HT-29 (cell line): ENCODE measurements at regions not wholly inside any gene's neighbourhood (a gene's known extent, or its start where the extent isn't known, plus 50 kb on each side); places are given as distances from the start of the nearest gene placed in this dataset.
"Not testable (repeated sequence)": the region's sequence is repeated elsewhere in the genome, so short reads cannot be mapped to it uniquely, and the experiment has no call there.

ENCODE experiments used
- DNase-seq: peaks from one replicate; pipeline ENCODE4 v3.0.0-alpha.2; 2015; ENCODE audit warnings: low spot score

DNA sequence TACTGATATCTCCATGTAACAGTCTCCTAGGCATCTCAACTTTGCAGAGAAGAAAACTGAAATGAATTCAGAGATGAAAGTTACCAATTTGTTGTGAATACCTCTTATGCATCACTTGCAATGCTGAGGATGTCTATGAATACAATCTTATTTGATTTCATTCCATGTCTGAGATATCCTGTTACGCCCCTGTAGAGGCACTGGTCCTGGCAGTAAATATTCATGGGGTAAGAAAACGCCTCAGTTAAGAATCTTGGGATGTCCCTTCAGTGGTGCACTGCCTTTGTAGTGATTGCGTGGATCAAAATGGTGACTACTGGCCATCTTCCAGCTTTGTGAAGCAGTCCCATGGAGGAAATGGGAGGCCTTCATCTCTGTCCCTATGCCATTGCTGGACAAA, 229.1 kb upstream of the C9orf72 start:
- DNase-seq: no peak

DNA sequence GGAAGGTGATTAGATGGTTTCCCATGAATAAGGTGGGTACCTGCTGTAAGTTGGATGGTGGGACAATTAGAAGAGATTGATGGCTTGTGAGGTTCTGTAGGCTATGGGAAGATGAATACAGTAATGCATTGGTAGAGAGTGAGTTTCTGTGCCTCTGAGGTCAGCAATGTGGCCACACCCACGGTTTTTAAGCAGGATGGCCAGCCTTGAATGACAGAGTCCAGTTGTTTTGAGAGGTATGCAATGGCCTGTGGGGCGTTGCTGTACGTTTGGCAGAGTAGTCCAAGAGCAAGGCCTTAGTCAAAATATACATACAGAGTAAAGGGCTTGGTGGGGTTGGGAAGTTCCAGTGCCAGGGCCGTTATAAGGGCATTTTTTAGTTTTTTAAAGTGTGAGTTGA, 235.6 kb upstream of the C9orf72 start:
- no peak for DNase-seq

DNA sequence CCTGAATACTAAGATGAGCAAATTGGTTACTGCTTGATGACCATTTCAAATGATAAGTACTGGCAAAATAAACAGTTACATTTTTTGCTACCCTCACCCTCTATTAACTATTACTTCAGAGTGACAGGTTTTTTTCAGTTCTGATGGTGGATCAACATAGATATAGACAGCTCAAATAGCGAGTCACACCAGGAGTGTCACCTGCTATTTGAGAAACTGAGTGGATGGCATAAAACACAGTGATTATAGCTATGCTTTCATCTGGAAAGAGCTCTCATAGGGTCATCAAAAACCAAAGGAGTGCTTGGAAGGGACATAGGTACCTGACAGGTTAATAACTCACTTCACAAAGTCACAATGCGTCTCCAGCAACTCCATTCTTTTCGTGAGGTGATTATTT, 244.5 kb upstream of the C9orf72 start:
- no peak for DNase-seq

DNA sequence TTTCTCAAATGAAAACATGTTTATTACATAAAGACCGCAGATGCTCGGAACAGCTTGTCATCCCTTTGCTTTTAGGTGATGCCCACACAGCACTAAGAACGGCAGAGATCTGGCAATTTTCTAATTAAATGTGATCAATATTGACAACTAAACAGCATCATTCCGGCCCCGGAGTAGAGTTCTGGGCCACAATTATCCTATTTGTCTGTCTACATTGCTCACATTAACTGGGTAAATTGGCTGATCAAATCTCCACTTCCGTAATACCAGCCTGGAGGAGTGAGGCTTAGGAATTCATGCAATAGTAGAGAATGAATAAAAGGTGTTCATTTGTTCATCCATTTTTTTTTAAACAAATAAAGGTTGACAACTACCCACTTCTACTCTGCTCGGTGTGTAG, 245.1 kb upstream of the C9orf72 start:
- DNase-seq: no peak

DNA sequence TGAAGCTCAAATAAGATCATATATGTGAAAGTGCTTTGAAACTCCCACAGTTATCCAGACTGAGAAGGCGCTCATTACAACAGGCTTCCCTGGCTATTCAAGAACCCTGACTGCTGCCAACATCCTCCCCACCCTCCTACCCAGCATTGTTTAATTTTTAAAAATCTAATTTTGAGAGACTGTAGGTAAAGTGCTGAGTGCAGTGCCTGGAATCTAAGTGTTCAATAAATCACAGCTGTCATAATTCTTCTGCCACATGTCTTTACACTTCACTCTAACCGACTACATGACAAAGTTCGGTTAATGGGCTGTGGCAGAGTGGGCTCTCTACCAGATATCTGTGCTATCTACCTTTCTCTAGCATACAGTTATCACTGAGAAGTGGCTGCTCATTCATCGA, 255.6 kb upstream of the C9orf72 start:
- DNase-seq: no peak

DNA sequence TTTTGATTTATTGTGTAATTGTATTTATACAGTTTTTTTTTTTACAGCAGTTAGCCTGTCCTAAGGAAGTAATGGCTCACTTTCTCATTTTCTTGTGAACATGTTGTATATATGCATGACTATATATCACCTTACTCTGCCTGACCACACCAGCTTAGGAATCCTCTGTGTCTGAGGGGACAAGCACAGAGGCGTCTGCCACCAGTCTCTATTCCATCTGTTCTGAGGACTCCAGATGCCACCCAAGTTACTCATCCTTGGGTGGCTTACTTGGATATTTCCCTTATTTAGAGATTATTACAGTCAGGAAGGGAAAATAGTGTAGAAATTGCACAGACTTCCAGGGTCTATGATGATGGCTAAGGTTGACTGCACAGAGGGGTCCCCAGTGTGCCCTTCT, 256.3 kb upstream of the C9orf72 start:
- DNase-seq: no peak

DNA sequence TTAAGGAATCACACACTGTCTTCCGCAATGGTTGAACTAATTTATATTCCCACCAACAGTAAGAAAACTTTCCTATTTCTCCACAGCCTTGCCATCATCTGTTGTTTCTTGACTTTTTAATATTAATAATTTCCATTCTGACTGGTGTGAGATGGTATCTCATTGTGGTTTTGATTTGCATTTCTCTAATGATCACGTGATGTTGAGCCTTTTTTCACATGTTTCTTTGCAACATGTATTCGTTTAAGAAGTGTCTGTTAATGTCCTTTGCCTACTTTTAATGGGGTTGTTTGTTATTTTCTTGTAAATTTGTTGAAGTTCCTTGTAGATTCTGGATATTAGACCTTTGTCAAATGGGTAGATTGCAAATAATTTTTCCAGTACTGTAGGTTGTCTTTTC, 258.8 kb upstream of the C9orf72 start:
- not testable (repeated sequence) for DNase-seq

DNA sequence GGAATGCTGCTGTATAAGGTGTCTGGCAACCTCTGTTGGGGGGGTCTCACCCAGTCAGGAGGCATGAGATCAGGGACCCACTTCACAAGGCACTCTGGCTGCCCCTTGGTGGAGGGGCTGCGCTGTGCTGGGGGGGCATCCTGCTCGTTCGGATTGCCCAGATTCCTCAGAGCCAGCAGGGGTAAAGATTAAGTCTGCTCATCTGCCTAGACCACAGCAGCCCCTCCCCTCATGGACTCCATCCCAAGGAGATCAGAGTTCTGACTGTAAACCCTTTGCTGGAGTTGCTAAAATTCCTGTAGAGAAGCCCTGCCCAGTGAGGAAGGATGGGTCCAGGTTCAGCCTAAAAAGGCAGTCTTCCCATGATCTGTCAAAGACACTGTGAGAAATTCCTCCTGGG, 262.0 kb upstream of the C9orf72 start:
- no peak for DNase-seq

DNA sequence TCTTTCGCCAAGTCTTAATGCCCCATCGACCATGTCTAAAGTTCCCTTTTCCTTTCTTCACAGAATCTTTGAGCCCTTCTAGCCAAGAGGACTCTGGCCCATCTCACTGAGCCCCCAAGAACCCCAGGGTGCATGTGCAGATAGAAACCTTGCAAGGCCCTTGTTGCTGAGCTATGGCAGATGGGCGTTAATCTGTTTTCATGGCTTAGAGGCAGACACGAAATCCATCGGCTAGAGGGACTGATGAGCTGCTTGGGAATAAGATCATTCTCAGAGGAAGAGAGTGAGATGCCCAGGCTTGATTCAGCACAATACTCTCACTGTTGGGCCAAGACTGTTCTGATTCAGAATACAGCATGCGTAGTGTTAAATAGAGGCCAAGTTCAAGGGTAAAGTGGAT, 262.5 kb upstream of the C9orf72 start:
- DNase-seq: no peak

DNA sequence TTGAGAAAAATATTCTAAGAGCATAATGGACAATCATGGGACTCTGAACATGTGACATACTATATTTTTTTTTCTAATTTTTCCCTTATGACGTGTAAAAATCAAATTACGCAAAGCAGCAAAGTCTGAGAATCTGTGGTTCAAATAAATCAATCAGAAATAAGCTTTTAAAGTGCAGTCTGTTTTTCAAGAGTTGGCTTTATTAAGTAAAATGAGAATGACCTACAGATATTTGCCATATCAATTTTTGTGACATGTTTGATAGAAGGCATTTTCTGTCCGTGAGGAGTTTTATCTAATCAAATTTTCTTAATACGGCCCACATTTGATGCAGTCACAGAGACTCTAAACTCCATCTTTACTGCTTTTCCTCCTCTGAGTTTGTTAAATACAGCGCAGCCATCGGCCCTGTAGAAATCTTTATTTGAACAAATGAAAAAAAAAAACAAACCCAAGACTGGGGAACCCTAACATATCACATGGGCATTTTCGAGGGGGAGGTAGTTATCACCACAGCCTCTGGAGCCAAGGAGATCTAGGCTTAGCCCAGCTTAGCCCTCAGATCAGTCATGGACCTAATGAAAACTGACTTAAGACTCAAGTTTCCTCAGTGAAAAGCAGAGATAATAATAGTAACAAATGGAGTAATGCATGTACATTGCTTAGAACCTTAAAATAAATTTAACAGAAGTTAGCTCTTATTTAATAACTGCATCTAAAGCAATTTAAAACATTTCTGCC, 263.6 kb upstream of the C9orf72 start:
- DNase-seq: no peak

DNA sequence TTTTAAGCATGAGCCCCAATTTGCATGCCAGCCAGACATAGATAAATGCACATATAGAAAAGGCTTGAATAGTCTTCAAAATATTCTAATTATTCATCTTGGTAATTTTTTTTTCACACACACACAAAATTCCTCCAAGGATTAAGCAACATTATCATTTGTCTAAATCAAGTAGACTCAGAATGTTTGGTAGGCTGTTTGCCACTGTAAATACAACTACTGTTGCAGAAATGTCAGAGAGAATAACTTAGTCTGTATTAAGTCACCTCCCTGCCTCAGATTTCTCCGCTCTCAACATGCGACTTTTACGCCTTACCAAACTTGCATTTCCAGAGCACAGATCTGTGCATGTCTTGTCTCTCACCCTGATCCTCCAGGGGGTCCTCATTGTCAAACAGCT, 265.6 kb upstream of the C9orf72 start:
- no peak for DNase-seq

DNA sequence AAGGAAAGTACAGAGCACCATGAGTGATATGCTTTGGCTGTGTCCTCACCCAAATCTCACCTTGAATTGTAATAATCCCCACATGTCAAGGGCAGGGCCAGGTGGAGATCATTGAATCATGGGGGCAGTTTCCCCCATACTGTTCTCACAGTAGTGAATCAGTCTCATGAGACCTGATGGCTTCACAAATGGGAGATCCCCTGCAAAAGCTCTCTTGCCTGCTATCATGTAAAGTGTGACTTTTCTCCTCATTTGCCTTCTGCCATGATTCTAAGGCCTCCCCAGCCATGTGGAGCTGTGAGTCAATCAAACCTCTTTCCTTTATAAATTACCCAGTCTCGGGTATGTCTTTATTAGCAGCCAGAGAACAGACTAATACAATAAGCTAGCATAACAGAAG, 266.5 kb upstream of the C9orf72 start:
- not testable (repeated sequence) for DNase-seq

DNA sequence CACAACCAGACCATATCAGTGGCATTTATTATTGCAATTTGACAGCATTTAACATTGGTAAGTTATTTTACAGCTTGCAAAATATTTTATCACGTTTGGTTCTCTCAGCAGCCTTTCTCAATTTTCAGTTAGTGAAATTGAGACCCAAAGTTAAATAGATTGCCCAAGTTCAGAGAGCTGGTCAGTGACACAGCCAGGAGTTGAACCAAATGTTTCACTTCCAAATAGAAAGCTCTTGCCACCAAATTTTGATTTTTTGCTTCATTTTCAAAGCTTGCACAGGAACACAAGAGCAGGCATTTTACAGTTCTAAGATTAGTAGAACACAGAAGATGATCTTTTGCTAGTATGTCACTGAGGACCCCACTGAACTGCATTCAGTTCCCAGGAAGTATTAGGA, 271.5 kb upstream of the C9orf72 start:
- DNase-seq: no peak

DNA sequence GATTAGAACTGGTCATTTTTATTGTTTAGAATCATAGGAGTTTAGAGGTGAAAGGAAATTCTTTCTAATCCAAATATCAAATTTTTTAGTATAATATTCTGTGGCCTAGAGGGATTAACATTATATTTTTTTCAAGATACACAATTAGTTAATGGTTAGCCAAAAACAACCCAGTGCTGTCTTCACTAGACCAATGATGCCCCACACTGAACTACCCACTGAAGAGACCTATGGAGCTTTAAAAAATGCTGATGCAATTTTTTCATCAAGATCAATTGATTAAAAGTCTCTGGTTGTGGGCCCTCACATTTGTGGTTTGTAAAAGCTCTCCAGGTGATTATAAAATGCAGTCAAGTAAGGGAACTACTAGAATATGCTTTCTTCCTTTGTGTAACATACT, 274.1 kb upstream of the C9orf72 start:
- DNase-seq: no peak

DNA sequence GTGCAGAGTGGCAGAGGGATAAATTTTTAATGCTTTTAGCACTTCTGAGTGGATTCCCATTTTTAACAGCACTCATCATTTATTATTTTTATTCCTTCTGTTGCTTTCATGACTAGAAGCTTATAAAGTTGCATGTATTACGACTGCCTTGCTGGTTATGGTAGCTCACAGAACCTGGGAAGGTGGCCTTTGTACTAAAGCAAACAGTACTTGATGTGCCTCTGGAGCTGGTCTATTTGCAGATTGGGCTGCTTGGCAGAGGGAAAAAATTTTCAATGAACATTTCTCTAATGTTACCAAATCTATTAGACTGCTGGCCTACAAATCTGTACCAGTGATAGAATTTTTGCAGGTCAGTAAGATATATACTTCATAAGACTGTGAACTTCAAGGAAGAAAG, 274.5 kb upstream of the C9orf72 start:
- no peak for DNase-seq

DNA sequence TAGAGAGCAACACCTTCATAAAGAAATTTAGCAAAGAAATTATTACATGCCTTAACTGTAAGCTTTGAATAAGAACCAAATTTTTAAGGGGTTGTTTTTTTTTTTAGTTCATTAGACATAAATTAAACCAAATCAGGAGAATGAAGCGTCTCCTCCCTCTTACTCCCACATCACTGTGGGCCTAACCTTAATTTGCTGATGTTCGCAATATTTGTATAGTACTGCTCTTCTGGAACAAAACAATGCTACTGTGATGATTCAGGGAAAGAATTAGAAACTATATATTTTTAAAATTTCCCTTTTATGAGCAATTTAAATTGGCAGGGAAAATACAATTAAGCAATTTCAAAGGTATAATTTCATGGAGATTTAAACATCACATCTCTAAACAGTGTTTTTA, 275.0 kb upstream of the C9orf72 start:
- no peak for DNase-seq

DNA sequence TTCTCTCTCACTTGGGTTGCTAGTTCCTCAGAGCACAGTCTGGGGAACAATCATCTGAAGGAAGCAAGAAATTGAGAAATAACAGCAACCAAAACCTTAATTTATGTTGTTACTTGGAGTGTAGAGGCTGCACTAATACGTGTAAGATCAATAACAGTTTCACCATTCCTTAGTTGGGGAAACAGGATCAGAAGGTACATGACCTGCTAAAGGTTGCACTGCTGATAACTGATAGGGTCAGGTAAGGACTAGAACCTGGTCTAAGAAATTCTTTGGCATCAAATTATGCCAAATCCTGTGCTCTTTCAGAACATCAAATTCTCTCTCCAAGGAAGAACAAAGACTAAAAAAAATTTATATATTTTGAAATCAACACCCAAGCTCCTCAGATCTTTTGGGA, 278.6 kb upstream of the C9orf72 start:
- DNase-seq: no peak

DNA sequence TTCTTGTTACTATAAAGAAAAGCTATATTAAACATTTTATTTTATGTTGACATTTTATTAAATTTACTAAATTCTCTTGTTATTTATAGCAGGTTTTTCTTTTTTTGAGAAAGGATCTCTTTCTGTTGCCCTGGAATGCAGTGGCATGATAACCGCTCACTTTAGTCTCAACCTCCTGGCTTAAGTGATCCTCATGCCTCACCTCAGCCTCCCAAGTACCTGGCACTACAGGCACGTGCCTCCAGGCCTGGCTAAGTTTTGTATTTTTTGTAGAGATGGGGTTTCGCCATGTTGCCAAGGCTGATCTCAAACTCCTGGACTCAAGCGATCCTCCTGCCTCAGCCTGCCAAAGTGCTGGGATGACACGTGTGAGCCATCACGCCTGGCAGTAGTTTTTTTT, 280.2 kb upstream of the C9orf72 start:
- DNase-seq: no peak

DNA sequence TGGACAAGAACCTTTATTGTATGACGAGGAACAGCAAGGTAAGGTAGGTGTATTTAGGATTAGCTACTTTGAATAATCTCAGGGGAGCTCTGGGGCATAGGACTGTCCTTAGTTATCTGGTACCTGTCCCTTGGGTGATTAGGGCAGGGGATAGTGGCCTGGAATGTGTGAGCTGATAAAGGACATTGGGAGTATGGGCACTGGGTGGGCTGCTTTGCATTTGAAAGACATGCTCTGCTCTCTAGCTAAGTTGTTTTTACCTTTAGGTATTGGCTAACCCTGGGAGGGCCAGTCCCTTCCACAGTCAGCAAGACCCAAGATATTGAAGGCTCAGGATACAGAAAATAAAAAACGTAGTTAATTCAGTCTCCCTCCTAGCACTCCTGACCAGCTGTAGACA, 282.8 kb upstream of the C9orf72 start:
- DNase-seq: no peak

DNA sequence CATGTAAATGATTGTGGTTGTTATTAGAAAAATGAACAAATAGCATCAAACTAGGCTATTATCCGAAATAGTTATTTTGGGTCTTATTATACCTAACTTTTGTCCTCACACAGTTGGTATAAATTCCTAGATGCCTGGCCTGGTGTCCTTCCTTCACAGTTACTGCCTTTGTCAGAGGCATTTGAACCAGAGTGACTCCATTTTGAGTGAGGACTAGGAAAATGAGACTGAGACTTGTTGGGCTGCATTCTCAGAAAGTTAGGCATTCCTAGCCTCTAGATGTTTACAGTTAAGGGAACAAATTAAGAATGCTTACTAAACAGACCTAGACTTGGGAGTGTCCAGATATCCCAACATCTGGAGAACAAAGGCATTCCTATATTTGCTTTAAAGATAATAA, 283.5 kb upstream of the C9orf72 start:
- DNase-seq: no peak

DNA sequence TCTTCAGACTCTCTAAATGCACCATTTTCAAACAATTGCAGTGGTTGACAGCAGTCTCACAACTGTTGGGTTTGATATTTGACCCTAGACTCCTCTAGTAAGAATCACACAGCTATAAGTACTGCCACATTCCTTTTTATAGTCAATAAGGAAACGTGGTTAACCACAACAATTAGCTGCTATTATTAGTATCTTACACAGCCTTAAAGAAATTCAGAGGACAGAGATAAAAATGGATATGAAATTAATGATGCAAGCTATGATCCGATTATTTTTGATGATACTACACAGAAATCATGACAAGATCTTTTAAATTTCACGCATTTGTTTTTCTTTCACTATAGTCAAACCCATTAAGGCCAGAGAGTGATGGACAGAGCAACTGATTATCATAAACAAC, 288.6 kb upstream of the C9orf72 start:
- no peak for DNase-seq

DNA sequence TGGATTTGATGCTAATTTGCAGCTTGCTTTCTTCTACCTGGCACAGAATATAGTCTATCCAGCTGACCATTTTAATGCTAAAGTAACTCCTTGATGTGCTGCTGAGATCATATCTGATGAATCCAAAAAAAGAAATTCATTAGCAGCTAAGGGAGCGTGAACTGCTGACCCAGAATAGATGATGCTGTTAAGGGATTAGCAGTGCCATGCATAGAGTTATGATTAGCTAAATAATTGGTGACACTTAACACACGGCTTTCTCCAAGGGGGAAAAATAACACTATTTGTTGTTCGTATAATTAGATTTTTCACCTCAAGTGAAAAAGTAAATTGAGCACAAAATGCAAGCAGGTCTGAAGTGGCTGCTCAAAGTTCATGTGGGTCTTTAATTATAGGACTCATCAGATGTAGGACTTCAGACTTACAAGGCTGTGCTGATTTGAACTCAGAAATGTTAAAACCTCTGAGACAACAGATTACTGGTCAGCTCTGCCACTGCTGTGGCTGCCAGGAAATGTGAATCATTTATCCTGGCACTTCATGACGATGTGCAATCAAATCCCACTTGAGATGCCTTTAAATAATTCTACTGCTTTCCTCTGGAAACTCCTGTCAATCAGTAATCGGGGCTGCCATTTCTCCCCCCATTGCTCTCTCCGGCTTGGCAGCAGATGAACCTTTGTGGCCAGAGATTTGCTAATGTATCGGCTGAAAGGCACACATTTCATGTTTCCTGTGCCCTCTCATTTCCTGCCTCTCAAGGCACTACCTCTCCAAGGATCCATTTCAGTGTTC, 291.6 kb upstream of the C9orf72 start:
- no peak for DNase-seq

DNA sequence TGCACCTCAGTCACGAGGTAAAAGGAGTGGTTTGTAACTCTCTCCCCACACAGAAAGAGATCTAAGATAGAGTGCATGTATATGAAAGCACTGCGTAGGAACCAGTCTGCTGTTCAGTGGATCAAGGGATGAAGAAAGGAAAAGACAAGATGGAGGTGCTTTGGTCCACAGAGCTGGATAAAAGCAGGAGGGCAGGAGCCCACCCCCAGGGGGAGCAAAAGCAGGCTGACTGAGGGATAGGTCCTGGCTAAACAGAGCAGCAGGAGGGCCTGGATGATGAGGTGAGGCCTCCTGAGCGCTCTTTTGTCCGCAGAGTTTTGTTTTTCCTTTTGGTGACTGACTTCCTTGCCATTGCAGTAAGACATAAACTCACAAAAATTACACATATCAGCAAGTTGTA, 293.5 kb upstream of the C9orf72 start:
- DNase-seq: no peak
